Transverse colon (tissue), 4 donors: ENCODE measurements at regions not wholly inside any gene's neighbourhood (a gene's known extent, or its start where the extent isn't known, plus 50 kb on each side); places are given as distances from the start of the nearest gene placed in this dataset.

Experiments used
- DNase-seq: peaks from one replicate; pipeline ENCODE4 v3.0.0-alpha.2; 2019
- H3K27ac ChIP-seq, 4 donors: fragments of 200-600 bp; sonication (generic); 2 replicates each; pipeline ENCODE4 v1.5.1; 2016 to 2018; ENCODE audit warnings: inconsistent platforms in 4 of 4
- H3K27me3 ChIP-seq: fragments of 200-600 bp; sonication (generic); 2 replicates; pipeline ENCODE4 v1.5.1; 2017; ENCODE audit warnings: inconsistent platforms
- H3K36me3 ChIP-seq, 4 donors: fragments of 200-600 bp; sonication (generic); 2 replicates each; pipeline ENCODE4 v1.5.1; 2017 to 2019; ENCODE audit warnings: inconsistent platforms in 4 of 4
- H3K4me1 ChIP-seq, 4 donors: fragments of 200-600 bp; sonication (generic); 2 replicates each; pipeline ENCODE4 v1.5.1; 2017 to 2020; ENCODE audit warnings: inconsistent platforms in 4 of 4
- H3K4me3 ChIP-seq, 4 donors: fragments of 200-600 bp; sonication (generic); 1 replicate in 1 of 4; 2 replicates in 3 of 4; pipeline versions ENCODE4 v1.5.1 to v1.6.1; 2017 to 2019; ENCODE audit warnings: inconsistent platforms in 4 of 4
- H3K9me3 ChIP-seq, 2 donors: fragments of 200-600 bp; sonication (generic); 2 replicates each; pipeline ENCODE4 v1.5.1; 2017 to 2019; ENCODE audit warnings: inconsistent platforms in 2 of 2
- EP300 ChIP-seq: sonication (generic); formaldehyde crosslinking; IDR thresholded peaks from one replicate; pipeline ENCODE4 v1.6.1; 2017; ENCODE audit warnings: antibody characterized with exemption, low read depth
- POLR2A ChIP-seq: fragments of 450-650 bp; IDR thresholded peaks from one replicate; pipeline ENCODE4 v1.6.1; 2016; ENCODE audit warnings: antibody characterized with exemption, mild to moderate bottlenecking, moderate library complexity
- POLR2AphosphoS5 ChIP-seq, 3 donors: sonication (generic); formaldehyde crosslinking; IDR thresholded peaks; one replicate each; pipeline ENCODE4 v1.6.1; 2016; ENCODE audit warnings: antibody characterized with exemption in 3 of 3
- WGBS, 2 donors: methylation state at CpG; one replicate each; pipeline ENCODE4 v1.1.5; 2018; ENCODE audit warnings: low coverage in 1 of 2; 5-methylcytosine and 5-hydroxymethylcytosine counted together
- in situ Hi-C, 4 donors: fragments of 200-750 bp; cut with MboI; loops; one replicate each; pipeline versions ENCODE4 v1.15.0 to v1.15.1; 2017; ENCODE audit warnings: low sequenced_read_pairs in 3 of 4, low pct_ligation_motif_present in 1 of 4, low pct_unique_long_range_greater_than_20kb in 1 of 4
- intact Hi-C: fragments of 100-400 bp; cut with DNase I; formaldehyde crosslinking; loops from one replicate; pipeline ENCODE4 v1.15.1; 2023; ENCODE audit warnings: low total_unique reads
- TF ChIP-seq, protein P1 (sequence below), 5 experiments: fragments of 200-600 bp in 3 of 5; fragments of 450-650 bp in 2 of 5; sonication (generic) in 3 of 5; IDR thresholded peaks; 1 replicate in 2 of 5; 2 replicates in 3 of 5; pipeline ENCODE4 v1.5.1; 2016 to 2017; ENCODE audit warnings: antibody characterized with exemption in 5 of 5, inconsistent platforms in 3 of 5, mild to moderate bottlenecking in 2 of 5, moderate library complexity in 1 of 5

DNA sequence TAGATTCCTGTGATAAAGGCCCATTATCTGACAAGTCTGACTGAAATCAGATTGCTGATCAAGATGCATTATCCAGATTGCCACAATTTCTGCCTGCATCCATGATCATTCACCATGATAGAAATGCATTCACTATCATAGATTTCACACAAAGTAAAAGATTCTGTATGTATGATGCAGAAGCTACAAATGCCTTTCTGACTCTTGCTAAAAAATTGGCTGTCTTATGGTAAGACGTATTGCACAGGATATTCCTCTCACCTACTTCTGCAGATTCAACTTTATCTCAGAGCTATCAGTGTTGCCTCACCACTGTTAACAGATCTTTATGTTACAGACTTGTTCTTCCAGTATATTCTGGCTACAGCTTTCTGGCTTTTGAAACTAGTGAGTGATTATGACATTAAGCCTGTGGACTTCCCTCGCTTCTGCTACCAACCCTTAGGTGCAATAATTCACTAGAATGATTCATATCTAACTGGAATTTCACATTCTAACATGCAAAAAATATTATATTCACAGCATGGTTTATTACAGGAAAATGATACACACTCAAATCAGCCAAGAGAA, 955.3 kb downstream of the EPHA3 start:
- TF ChIP-seq POLR2AphosphoS5 (IDR thresholded peaks at IDR 0.05) (no peak), EP300 (no peak)
- TF ChIP-seq, protein P1, sequence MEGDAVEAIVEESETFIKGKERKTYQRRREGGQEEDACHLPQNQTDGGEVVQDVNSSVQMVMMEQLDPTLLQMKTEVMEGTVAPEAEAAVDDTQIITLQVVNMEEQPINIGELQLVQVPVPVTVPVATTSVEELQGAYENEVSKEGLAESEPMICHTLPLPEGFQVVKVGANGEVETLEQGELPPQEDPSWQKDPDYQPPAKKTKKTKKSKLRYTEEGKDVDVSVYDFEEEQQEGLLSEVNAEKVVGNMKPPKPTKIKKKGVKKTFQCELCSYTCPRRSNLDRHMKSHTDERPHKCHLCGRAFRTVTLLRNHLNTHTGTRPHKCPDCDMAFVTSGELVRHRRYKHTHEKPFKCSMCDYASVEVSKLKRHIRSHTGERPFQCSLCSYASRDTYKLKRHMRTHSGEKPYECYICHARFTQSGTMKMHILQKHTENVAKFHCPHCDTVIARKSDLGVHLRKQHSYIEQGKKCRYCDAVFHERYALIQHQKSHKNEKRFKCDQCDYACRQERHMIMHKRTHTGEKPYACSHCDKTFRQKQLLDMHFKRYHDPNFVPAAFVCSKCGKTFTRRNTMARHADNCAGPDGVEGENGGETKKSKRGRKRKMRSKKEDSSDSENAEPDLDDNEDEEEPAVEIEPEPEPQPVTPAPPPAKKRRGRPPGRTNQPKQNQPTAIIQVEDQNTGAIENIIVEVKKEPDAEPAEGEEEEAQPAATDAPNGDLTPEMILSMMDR (IDR thresholded peaks at IDR 0.05), result no peak
- H3K27ac ChIP-seq, result no peak overlapping the region
- no peak for DNase-seq
- H3K27me3 ChIP-seq, result no peaks in the 10 kb centered on the region
- H3K9me3 ChIP-seq, result no peaks in the 10 kb centered on the region
- 35 to 73% methylated on average over 2 of the region's 2 CpGs for WGBS, 2 donors
- in situ Hi-C loops (no loop called here), intact Hi-C loops (no loop called here)
- H3K36me3 ChIP-seq, result no peaks in the 10 kb centered on the region
- no peaks in the 10 kb centered on the region for H3K4me1 ChIP-seq
- H3K4me3 ChIP-seq, result no peak overlapping the region

DNA sequence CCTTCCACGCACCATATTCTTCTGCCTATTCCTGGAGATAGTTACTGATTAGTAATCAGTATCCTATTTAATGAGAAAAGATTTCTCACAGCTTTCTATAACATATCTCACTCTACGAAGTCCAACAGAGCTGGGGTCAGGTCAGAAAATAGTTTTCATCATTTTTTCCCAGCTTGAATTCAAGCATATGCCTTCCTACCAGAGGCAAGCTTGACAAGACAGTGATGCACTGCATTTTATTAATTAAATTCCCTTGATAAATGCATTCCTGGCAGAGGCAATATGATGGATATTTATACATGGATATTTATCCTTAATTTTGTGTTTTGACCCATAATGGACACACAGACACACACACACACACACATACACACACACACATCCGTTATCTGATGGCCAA, 961.4 kb downstream of the EPHA3 start:
- no peaks in the 10 kb centered on the region for H3K27me3 ChIP-seq
- in situ Hi-C loops, result no loop called here
- 75 to 79% methylated on average over 3 of the region's 3 CpGs for WGBS, 2 donors
- no peak for TF ChIP-seq POLR2A
- TF ChIP-seq POLR2AphosphoS5 (IDR thresholded peaks at IDR 0.05), result no peak
- TF ChIP-seq, protein P1 (IDR thresholded peaks at IDR 0.05), result no peak
- TF ChIP-seq EP300, result no peak
- H3K27ac ChIP-seq, result no peak overlapping the region
- DNase-seq, result no peak
- no peaks in the 10 kb centered on the region for H3K9me3 ChIP-seq
- no peaks in the 10 kb centered on the region for H3K36me3 ChIP-seq
- H3K4me3 ChIP-seq, result no peak overlapping the region
- H3K4me1 ChIP-seq, result no peaks in the 10 kb centered on the region
- intact Hi-C loops, result no loop called here

DNA sequence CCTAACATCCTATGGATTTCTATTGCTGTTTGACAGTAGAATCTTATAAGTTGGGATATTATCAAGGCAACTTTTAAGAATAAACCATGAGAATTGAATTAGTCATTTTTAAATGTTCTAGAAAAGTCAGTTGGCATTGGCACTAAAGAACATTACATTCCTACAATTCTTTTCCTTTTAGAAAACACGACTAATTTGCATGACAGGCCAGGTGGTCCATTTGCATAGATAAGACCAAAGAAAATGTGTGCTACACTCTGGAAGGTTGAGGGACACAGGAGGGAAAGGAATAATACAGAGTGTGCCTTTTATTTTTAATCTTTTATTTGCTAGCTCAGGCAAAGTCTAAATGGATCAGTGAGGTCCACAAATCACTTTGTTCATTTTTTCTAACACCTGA, 962.3 kb downstream of the EPHA3 start:
- Histone ChIP-seq H3K27ac (no peak overlapping the region), H3K27me3 (no peaks in the 10 kb centered on the region), H3K4me1 (no peaks in the 10 kb centered on the region), H3K36me3 (no peaks in the 10 kb centered on the region), H3K9me3 (no peaks in the 10 kb centered on the region), H3K4me3 (no peak overlapping the region)
- in situ Hi-C loops, result no loop called here
- 38 to 49% methylated on average over 1 of the region's 1 CpG for WGBS, 2 donors
- intact Hi-C loops, result no loop called here
- no peak for TF ChIP-seq POLR2A
- TF ChIP-seq, protein P1 (IDR thresholded peaks at IDR 0.05), result no peak
- TF ChIP-seq POLR2AphosphoS5 (IDR thresholded peaks at IDR 0.05), result no peak
- TF ChIP-seq EP300, result no peak
- DNase-seq, result no peak

DNA sequence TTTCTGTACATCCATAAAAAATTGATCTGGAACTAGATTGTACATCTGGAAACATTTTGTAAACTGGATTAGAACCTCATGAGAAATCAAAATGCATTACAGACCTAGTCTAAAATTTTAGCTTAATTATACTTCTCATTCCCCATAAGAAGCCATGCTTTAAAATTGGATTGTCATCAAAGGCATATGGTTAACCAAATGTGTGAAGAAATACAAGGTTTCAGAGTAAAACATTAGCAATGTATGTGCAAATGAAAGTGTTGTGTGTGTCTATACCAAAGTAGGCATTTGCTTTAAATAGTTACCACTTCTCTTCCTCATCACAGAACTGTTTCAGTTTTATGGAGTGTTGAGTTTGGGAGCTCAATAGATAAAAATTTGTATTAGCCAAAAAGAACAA, 968.7 kb downstream of the EPHA3 start:
- DNase-seq, result no peak
- in situ Hi-C loops (no loop called here), intact Hi-C loops (no loop called here)
- H3K9me3 ChIP-seq, result no peaks in the 10 kb centered on the region
- H3K4me3 ChIP-seq, result no peak overlapping the region
- no peaks in the 10 kb centered on the region for H3K36me3 ChIP-seq
- H3K27ac ChIP-seq, result no peak overlapping the region
- H3K4me1 ChIP-seq, result no peaks in the 10 kb centered on the region
- TF ChIP-seq POLR2AphosphoS5 (IDR thresholded peaks at IDR 0.05) (no peak), POLR2A (no peak), EP300 (no peak)
- TF ChIP-seq, protein P1 (IDR thresholded peaks at IDR 0.05), result no peak
- no peaks in the 10 kb centered on the region for H3K27me3 ChIP-seq
